HCT116 (cell line): ENCODE measurements at regions not wholly inside any gene's neighbourhood (a gene's known extent, or its start where the extent isn't known, plus 50 kb on each side); places are given as distances from the start of the nearest gene placed in this dataset.

Experiments used
- ATAC-seq: fragments of 200-7000 bp; cut with Tn5 transposase; 2 replicates; pipeline ENCODE4 v1.9.1; 2020; ENCODE audit warnings: mild to moderate bottlenecking, moderate library complexity
- BruUV-seq: library from RNA; stranded (reverse); fragments of 400-500 nt; replicated peaks from 2 replicates; lab custom pipeline; 2021; lab: Mats Ljungman, UMichigan
- CTCF ChIA-PET: fragments of 300-600 bp; sonication (Branson Sonifier 250); formaldehyde crosslinking; loops from one replicate; lab custom pipeline; 2021; ENCODE audit warnings: antibody characterized with exemption; lab: Charles Lee
- POLR2A ChIA-PET: fragments of 300-600, 350-600 bp; sonication (Branson Sonifier 250); formaldehyde crosslinking; loops from one replicate; lab custom pipeline; 2021; ENCODE audit warnings: antibody characterized with exemption; lab: Charles Lee
- RAD21 ChIA-PET, 2 experiments: fragments of 300-600 bp; sonication (Branson Sonifier 250); formaldehyde crosslinking; loops; one replicate each; lab custom pipeline; 2023; ENCODE audit warnings: low total read pairs in 2 of 2; ENCODE audit not compliant: uncharacterized antibody in 2 of 2, unreplicated experiment in 2 of 2, low non-redundant PET in 1 of 2; lab: Charles Lee
- DNase-seq: peaks from one replicate; pipeline ENCODE4 v3.0.0-alpha.2; 2010; ENCODE audit warnings: low read depth, low spot score
- H2AFZ ChIP-seq: fragments of 200-600 bp; shearing (Covaris generic), sonication (generic); 2 replicates; pipeline ENCODE4 v1.6.1; 2017; ENCODE audit warnings: low read depth, mixed run types, mixed read lengths, antibody characterized with exemption, low read length; ENCODE audit not compliant: poor library complexity, severe bottlenecking
- H3K27ac ChIP-seq: 2 replicates; pipeline ENCODE4 v1.5.1; 2012; ENCODE audit warnings: low read depth, low read length
- H3K27me3 ChIP-seq: fragments of 200-600 bp; sonication (generic); 2 replicates; pipeline ENCODE4 v1.6.1; 2016; ENCODE audit warnings: mixed run types, low read length, mixed read lengths; ENCODE audit not compliant: insufficient read depth
- H3K36me3 ChIP-seq, 2 experiments: fragments of 200-500 bp in 1 of 2; fragments of 200-600 bp in 1 of 2; sonication (Bioruptor generic) in 1 of 2; sonication (generic) in 1 of 2; 2 replicates each; pipeline versions ENCODE4 v1.5.1 to v1.6.1; 2014 to 2016; ENCODE audit warnings: low read length in 2 of 2, inconsistent platforms in 1 of 2, mixed read lengths in 1 of 2, mixed run types in 1 of 2; ENCODE audit not compliant: insufficient read depth in 2 of 2, control insufficient read depth in 1 of 2
- H3K4me1 ChIP-seq, 2 experiments: fragments of 200-600 bp in 1 of 2; sonication (generic) in 1 of 2; 2 replicates each; pipeline versions ENCODE4 v1.5.1 to v1.6.1; 2012 to 2017; ENCODE audit warnings: low read length in 2 of 2, inconsistent platforms in 1 of 2, mild to moderate bottlenecking in 1 of 2, mixed read lengths in 1 of 2, mixed run types in 1 of 2, moderate library complexity in 1 of 2; ENCODE audit not compliant: insufficient read depth in 2 of 2, control insufficient read depth in 1 of 2
- H3K4me2 ChIP-seq: fragments of 200-600 bp; sonication (generic); 2 replicates; pipeline ENCODE4 v1.6.1; 2017; ENCODE audit warnings: mixed run types, low read length, mixed read lengths
- H3K4me3 ChIP-seq, 2 experiments: fragments of 200-600 bp in 1 of 2; sonication (generic) in 1 of 2; replicated peaks in 1 of 2; 2 replicates each; pipeline ENCODE4 v1.5.1; 2011 to 2016; ENCODE audit warnings: low read length in 2 of 2, control low read depth in 1 of 2, low read depth in 1 of 2, mild to moderate bottlenecking in 1 of 2, mixed read lengths in 1 of 2, mixed run types in 1 of 2
- H3K79me2 ChIP-seq: fragments of 200-600 bp; sonication (generic); 2 replicates; pipeline ENCODE4 v1.6.1; 2017; ENCODE audit warnings: mild to moderate bottlenecking, mixed run types, low read length, moderate library complexity, mixed read lengths; ENCODE audit not compliant: insufficient read depth
- H3K9ac ChIP-seq: fragments of 200-600 bp; sonication (generic); 2 replicates; pipeline ENCODE4 v1.6.1; 2016; ENCODE audit warnings: low read length, mixed read lengths
- H3K9me2 ChIP-seq: fragments of 200-600 bp; sonication (generic), shearing (Covaris generic); 2 replicates; pipeline ENCODE4 v1.6.1; 2017; ENCODE audit warnings: mixed run types, mild to moderate bottlenecking, moderate library complexity; ENCODE audit not compliant: insufficient read depth
- H3K9me3 ChIP-seq, 2 experiments: fragments of 200-500 bp in 1 of 2; fragments of 200-600 bp in 1 of 2; sonication (Bioruptor generic) in 1 of 2; sonication (generic) in 1 of 2; 2 replicates each; pipeline ENCODE4 v1.6.1; 2014 to 2017; ENCODE audit warnings: low read length in 2 of 2, mixed read lengths in 2 of 2, inconsistent platforms in 1 of 2, low read depth in 1 of 2, mild to moderate bottlenecking in 1 of 2, mixed run types in 1 of 2, moderate library complexity in 1 of 2; ENCODE audit not compliant: control insufficient read depth in 1 of 2, insufficient read depth in 1 of 2
- H4K20me1 ChIP-seq: fragments of 200-600 bp; sonication (generic), shearing (Covaris generic); 2 replicates; pipeline ENCODE4 v1.6.1; 2017; ENCODE audit warnings: mixed run types, mild to moderate bottlenecking, moderate library complexity; ENCODE audit not compliant: insufficient read depth
- CBX3 ChIP-seq: IDR thresholded peaks from 2 replicates; pipeline ENCODE4 v1.6.1; 2012; ENCODE audit warnings: low read depth
- EZH2phosphoT487 ChIP-seq: fragments of 200-600 bp; IDR thresholded peaks from 2 replicates; pipeline ENCODE4 v1.6.1; 2018; ENCODE audit warnings: antibody characterized with exemption, borderline replicate concordance
- JUND ChIP-seq: IDR thresholded peaks from 2 replicates; pipeline ENCODE4 v1.6.1; 2012
- POLR2A ChIP-seq: IDR thresholded peaks from 2 replicates; pipeline ENCODE4 v1.7.0; 2011; ENCODE audit warnings: borderline replicate concordance; ENCODE audit not compliant: insufficient read depth, insufficient read length; ENCODE audit errors: extremely low read depth
- SIN3A ChIP-seq: IDR thresholded peaks from 2 replicates; pipeline ENCODE4 v1.6.1; 2012; ENCODE audit warnings: low read depth
- YY1 ChIP-seq: IDR thresholded peaks from 2 replicates; pipeline ENCODE4 v1.6.1; 2011; ENCODE audit warnings: low read length, low read depth, moderate library complexity, mild to moderate bottlenecking; ENCODE audit not compliant: insufficient replicate concordance; ENCODE audit errors: extremely low read depth
- intact Hi-C: fragments of 100-400 bp; cut with micrococcal nuclease; formaldehyde crosslinking; loops from 2 replicates; pipeline ENCODE4 v1.10.0; 2022
- TF ChIP-seq, protein P1 (sequence below): IDR thresholded peaks from 2 replicates; pipeline ENCODE4 v1.6.1; 2012
- TF ChIP-seq, protein P2 (sequence below): IDR thresholded peaks from 2 replicates; pipeline ENCODE4 v1.6.1; 2011; ENCODE audit warnings: mild to moderate bottlenecking, low read length, moderate library complexity; ENCODE audit not compliant: insufficient replicate concordance; ENCODE audit errors: extremely low read depth
- TF ChIP-seq, protein P3 (sequence below): IDR thresholded peaks from 2 replicates; pipeline ENCODE4 v1.6.1; 2012; ENCODE audit warnings: low read depth

DNA sequence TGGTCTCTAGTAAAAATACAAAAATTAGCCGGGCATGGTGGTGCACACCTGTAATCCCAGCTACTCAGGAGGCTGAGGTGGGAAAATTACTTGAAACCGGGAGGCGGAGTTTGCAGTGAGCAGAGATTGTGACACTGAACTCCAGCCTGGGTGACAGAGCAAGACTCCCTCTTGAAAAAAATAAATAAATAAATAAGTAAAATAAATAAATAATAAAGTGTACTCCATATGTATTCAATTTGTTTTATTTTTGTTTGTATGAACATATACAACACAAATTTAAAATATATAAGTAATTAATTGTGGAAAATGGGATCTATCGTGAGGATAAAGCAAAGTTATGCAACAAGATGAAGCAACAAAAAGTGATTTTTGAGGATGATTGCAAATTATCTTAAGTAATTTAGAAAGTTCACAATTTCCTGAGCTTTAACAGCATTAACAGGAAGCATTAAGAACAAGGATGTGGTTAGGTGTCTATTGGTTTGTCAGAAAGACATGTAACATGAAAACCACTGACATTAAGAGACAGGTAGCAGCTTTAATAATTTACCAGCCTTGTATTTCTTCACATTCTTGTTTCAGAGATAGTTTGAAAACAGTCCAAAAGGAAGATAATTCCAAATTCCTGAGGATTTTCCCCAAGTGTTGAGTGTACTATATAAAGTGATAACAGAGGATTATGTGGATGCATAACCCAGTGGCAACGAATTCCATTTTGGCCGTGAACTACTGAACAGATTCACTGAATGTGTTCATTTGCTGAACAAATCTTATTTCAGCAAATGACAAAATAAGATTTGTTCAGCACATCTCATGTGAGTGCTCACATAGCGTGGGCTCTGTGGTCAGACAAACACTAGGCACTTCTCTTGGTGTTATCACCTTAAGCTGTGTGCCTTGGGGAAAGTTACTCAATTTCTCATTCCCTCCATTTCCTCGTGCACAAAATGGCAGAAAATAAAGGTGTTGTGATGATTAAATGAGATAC is 68.6 kb upstream of the RESF1 start:
- H3K4me2 ChIP-seq = no peak overlapping the region
- ChIA-PET CTCF (no interaction called here), RAD21 (no interaction called here), POLR2A (no interaction called here)
- no peak overlapping the region for H3K27ac ChIP-seq
- no peaks in the 10 kb centered on the region for H4K20me1 ChIP-seq
- DNase-seq = no peak
- H3K79me2 ChIP-seq = no peaks in the 10 kb centered on the region
- no peaks in the 10 kb centered on the region for H3K36me3 ChIP-seq
- H3K9me3 ChIP-seq = peaks cover 0 to 15% of the 10 kb centered on the region in 2 experiments; a peak in 1 of 4 replicates
- no peak for ATAC-seq
- no peak overlapping the region for H3K4me3 ChIP-seq
- no peaks in the 10 kb centered on the region for H3K4me1 ChIP-seq
- H2AFZ ChIP-seq = no peak overlapping the region
- no peaks in the 10 kb centered on the region for H3K27me3 ChIP-seq
- no peaks in the 10 kb centered on the region for H3K9me2 ChIP-seq
- intact Hi-C loops = no loop called here
- TF ChIP-seq, protein P1, sequence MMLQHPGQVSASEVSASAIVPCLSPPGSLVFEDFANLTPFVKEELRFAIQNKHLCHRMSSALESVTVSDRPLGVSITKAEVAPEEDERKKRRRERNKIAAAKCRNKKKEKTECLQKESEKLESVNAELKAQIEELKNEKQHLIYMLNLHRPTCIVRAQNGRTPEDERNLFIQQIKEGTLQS = no peak
- TF ChIP-seq JUND = no peak
- TF ChIP-seq YY1 = no peak
- TF ChIP-seq EZH2phosphoT487 = no peak
- TF ChIP-seq POLR2A = no peak
- H3K9ac ChIP-seq = no peak overlapping the region
- no TSS peak for BruUV-seq

DNA sequence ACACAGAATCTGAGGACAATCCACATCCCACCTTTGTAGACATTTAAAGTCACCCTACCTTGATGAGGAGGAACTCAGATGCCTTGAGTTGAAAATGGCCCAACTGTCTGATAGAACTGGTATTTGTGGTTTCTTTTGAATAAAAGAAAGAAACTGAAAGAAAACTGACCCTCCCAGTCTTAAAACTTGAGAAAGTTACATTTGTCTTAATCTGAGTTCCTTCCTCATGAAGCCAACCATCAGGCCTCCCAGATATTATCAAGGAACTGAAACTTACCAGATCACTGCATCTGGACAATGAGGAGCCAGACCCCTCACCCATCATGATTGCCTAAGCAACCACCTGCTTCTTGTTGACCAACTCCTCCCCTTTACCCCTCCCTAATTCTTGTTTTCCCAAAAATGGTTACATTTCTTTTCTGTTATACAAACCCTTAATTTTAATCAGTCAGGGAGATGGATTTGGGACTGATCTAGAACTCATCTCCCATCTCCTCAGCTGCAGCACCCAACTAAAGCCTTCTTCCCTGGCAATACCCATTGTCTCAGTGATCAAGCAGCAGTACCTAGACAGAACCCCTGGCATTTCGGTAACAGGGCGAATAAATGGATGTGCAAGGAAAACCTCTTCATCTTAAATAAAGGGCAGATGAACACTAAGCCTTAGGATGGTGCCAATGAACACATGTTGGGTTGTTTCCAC is 72.0 kb upstream of the RESF1 start:
- intact Hi-C loops = no loop called here
- Histone ChIP-seq H3K4me2 (no peak overlapping the region), H3K4me1 (no peaks in the 10 kb centered on the region), H3K27ac (no peak overlapping the region), H3K79me2 (no peaks in the 10 kb centered on the region), H3K9ac (no peak overlapping the region), H2AFZ (no peak overlapping the region), H3K27me3 (no peaks in the 10 kb centered on the region), H3K9me3 (peaks cover 0 to 15% of the 10 kb centered on the region in 2 experiments; a peak in 1 of 4 replicates), H3K4me3 (no peak overlapping the region), H3K9me2 (no peaks in the 10 kb centered on the region), H4K20me1 (no peaks in the 10 kb centered on the region), H3K36me3 (no peaks in the 10 kb centered on the region)
- DNase-seq (no peak), ATAC-seq (no peak)
- RAD21 ChIA-PET = no interaction called here
- CTCF ChIA-PET = no interaction called here
- no TSS peak for BruUV-seq
- no peak for TF ChIP-seq YY1
- no peak for TF ChIP-seq SIN3A
- TF ChIP-seq, protein P2, sequence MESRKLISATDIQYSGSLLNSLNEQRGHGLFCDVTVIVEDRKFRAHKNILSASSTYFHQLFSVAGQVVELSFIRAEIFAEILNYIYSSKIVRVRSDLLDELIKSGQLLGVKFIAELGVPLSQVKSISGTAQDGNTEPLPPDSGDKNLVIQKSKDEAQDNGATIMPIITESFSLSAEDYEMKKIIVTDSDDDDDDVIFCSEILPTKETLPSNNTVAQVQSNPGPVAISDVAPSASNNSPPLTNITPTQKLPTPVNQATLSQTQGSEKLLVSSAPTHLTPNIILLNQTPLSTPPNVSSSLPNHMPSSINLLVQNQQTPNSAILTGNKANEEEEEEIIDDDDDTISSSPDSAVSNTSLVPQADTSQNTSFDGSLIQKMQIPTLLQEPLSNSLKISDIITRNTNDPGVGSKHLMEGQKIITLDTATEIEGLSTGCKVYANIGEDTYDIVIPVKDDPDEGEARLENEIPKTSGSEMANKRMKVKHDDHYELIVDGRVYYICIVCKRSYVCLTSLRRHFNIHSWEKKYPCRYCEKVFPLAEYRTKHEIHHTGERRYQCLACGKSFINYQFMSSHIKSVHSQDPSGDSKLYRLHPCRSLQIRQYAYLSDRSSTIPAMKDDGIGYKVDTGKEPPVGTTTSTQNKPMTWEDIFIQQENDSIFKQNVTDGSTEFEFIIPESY = no peak
- TF ChIP-seq POLR2A = no peak
- TF ChIP-seq, protein P3, sequence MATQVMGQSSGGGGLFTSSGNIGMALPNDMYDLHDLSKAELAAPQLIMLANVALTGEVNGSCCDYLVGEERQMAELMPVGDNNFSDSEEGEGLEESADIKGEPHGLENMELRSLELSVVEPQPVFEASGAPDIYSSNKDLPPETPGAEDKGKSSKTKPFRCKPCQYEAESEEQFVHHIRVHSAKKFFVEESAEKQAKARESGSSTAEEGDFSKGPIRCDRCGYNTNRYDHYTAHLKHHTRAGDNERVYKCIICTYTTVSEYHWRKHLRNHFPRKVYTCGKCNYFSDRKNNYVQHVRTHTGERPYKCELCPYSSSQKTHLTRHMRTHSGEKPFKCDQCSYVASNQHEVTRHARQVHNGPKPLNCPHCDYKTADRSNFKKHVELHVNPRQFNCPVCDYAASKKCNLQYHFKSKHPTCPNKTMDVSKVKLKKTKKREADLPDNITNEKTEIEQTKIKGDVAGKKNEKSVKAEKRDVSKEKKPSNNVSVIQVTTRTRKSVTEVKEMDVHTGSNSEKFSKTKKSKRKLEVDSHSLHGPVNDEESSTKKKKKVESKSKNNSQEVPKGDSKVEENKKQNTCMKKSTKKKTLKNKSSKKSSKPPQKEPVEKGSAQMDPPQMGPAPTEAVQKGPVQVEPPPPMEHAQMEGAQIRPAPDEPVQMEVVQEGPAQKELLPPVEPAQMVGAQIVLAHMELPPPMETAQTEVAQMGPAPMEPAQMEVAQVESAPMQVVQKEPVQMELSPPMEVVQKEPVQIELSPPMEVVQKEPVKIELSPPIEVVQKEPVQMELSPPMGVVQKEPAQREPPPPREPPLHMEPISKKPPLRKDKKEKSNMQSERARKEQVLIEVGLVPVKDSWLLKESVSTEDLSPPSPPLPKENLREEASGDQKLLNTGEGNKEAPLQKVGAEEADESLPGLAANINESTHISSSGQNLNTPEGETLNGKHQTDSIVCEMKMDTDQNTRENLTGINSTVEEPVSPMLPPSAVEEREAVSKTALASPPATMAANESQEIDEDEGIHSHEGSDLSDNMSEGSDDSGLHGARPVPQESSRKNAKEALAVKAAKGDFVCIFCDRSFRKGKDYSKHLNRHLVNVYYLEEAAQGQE = no peak
- no peak for TF ChIP-seq CBX3
- POLR2A ChIA-PET = no interaction called here
